ENCODE measurements at regions not wholly inside any gene's neighbourhood (a gene's known extent, or its start where the extent isn't known, plus 50 kb on each side); places are given as distances from the start of the nearest gene placed in this dataset.

GRCh38 chr5:125834438-125835115 lies 588.6 kb upstream of the GRAMD2B start:
- DNase-seq, result no peak

GRCh38 chr5:125835293-125836172 lies 587.7 kb upstream of the GRAMD2B start:
- no peak for DNase-seq

- no peak for DNase-seq
Measured at GRCh38 chr5:125836256-125836655, 587.0 kb upstream of the GRAMD2B start.

GRCh38 chr5:125837866-125838265 lies 585.3 kb upstream of the GRAMD2B start:
- no peak for DNase-seq

GRCh38 chr5:125847561-125847960 lies 575.6 kb upstream of the GRAMD2B start:
- no peak for DNase-seq

- DNase-seq, result no peak
Measured at GRCh38 chr5:125848751-125849150, 574.5 kb upstream of the GRAMD2B start.

- DNase-seq, result no peak
Measured at GRCh38 chr5:125856949-125857348, 566.3 kb upstream of the GRAMD2B start.

DNA sequence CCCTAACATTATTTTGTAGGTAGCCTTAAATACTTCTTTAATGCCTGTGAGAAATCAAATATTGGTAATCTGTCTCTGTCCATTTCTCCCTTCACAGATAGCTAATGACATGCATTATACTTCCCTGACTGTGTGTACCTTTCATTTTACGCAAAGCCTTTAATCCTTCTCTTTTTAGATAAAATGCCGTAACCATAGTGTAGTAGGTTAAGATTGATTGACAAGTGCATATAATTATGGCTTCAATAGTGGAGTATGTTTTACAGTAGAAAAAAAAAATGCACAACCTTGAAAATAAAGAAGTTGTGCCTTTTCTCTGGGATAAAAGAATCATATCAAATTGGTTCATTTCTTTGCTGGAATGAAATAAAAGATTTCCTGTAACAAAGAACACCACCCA lies 559.6 kb upstream of the GRAMD2B start:
- DNase-seq, result no peak

DNA sequence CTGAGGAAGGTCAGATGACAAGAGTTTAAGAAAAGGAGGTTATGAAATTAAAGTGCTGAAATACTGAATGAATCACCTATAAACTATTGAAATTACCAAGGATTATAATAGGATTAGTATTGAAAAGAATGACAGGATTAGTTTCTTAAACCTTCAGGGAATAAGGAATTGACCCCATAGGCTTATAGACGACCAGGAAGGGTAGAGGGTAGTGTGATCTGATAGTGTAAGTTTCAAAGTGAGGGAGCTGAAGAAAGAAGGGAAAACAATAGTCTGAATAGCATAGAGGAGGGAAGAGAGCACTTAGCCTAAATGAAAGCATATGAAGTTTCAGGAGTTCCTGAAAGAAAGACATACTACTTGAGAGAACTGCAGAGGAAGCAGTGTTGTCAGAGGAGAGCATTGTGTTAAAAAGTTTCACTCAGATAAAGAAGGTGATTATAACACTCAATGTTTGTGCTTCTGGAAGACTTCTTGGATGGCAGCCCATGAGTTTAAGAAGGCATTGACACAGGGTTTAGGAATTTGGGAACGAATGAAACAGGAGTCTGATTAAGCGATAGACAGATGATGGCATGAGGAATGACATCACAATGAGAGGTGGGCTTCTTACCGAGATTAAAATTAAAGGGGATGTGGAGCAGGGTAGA lies 557.9 kb upstream of the GRAMD2B start:
- no peak for DNase-seq

DNA sequence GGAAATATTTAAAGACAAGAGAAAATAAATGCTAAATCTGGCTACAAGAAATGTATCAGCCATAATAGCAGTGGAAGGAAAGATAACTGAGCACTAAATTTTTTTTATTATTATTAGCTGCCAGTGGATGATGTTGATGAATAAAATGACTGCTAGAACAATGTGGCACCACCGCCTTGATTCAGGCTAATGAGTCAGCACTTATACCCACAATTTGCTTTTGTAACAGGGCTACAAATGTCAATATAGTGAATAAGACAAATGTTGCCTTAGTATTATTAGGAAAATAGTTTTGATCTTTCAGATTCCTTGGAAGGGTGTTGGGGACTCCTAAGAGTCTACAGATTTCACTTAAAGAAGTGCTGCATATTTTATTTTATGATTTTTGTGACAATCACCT lies 555.2 kb upstream of the GRAMD2B start:
- DNase-seq, result no peak

GRCh38 chr5:125870256-125870655 lies 553.0 kb upstream of the GRAMD2B start:
- DNase-seq, result no peak

- no peak for DNase-seq
Measured at GRCh38 chr5:125874057-125874456, 549.2 kb upstream of the GRAMD2B start.

- no peak for DNase-seq
Measured at GRCh38 chr5:125874717-125875116, 548.5 kb upstream of the GRAMD2B start.

GRCh38 chr5:125877248-125877647 lies 546.0 kb upstream of the GRAMD2B start:
- no peak for DNase-seq

DNA sequence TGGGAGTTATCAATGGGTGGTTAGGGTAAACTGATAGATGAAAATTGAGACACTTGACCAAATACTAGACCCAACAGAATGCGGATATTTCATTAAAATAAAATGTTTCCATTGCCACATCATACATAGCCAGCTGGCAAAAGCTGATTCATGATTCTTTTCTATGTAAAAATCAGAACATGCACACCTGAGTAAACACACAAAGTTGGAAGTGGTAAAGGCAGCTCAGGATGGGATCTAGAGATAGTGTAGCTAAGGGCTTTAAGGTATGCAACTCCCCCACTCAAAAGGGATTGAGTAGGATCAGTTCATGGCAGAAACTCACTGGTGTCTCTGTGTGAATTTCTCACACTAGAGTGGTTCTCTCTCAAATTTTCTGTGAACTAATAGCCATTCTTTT lies 541.1 kb upstream of the GRAMD2B start:
- DNase-seq, result no peak

DNA sequence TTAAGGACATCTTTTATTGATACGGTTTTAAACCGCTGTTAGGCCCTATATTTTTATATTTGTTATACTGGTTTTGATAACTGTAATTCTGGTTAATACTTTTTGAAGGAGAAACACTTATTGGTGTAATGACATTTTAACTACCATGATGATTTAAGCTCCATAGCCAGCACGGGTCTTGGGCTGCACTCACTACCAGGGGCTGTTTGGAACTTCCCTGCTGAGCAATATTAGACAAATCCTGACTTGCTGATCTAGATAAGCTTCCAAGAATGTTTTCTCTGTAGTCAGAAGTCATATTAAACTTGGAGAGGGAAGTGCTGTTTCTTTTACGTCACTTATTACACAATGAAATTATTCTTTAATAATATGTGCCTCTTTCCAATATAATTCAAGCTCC lies 540.0 kb upstream of the GRAMD2B start:
- no peak for DNase-seq

- no peak for DNase-seq
Measured at GRCh38 chr5:125888358-125888757, 534.9 kb upstream of the GRAMD2B start.

GRCh38 chr5:125890511-125890931 lies 532.7 kb upstream of the GRAMD2B start:
- no peak for DNase-seq

GRCh38 chr5:125891061-125891725 lies 532.0 kb upstream of the GRAMD2B start:
- no peak for DNase-seq

- DNase-seq, result no peak
Measured at GRCh38 chr5:125894383-125894782, 528.8 kb upstream of the GRAMD2B start.

- no peak for DNase-seq
Measured at GRCh38 chr5:125896368-125896767, 526.8 kb upstream of the GRAMD2B start.

GRCh38 chr5:125897089-125897488 lies 526.1 kb upstream of the GRAMD2B start:
- no peak for DNase-seq

GRCh38 chr5:125898851-125899405 lies 524.3 kb upstream of the GRAMD2B start:
- DNase-seq, result no peak
